ENCODE measurements at regions not wholly inside any gene's neighbourhood (a gene's known extent, or its start where the extent isn't known, plus 50 kb on each side); places are given as distances from the start of the nearest gene placed in this dataset.

DNA sequence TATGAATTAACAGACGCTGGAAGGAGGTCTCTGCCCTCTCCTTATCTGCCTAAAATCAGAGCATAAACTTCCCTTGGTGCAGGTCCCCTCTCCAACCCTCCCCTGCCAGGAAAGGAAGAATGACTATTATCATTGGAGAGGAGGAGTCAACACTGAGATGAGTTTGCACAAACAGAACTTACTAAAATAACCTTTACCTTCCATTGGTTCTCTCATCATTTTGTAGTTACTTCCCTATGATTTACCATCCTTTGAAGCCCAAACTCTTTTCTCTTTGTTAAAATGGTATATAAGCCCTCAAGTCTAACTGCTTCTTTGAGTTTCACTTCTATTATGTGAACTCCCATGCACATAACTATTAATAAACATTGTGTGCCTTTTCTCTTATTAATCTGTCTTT, 64.2 kb upstream of the EEA1 start:
- in situ Hi-C loops (cut with MboI; ENCODE audit: low sequenced_read_pairs, unreplicated experiment), result no loop called here
- no peak for DNase-seq (ENCODE audit: low spot score)
- TF ChIP-seq, protein P1, sequence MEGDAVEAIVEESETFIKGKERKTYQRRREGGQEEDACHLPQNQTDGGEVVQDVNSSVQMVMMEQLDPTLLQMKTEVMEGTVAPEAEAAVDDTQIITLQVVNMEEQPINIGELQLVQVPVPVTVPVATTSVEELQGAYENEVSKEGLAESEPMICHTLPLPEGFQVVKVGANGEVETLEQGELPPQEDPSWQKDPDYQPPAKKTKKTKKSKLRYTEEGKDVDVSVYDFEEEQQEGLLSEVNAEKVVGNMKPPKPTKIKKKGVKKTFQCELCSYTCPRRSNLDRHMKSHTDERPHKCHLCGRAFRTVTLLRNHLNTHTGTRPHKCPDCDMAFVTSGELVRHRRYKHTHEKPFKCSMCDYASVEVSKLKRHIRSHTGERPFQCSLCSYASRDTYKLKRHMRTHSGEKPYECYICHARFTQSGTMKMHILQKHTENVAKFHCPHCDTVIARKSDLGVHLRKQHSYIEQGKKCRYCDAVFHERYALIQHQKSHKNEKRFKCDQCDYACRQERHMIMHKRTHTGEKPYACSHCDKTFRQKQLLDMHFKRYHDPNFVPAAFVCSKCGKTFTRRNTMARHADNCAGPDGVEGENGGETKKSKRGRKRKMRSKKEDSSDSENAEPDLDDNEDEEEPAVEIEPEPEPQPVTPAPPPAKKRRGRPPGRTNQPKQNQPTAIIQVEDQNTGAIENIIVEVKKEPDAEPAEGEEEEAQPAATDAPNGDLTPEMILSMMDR (IDR thresholded peaks at IDR 0.05; ENCODE audit: borderline replicate concordance, control extremely low read depth, extremely low read depth, insufficient read depth, missing control alignments), result no peak

DNA sequence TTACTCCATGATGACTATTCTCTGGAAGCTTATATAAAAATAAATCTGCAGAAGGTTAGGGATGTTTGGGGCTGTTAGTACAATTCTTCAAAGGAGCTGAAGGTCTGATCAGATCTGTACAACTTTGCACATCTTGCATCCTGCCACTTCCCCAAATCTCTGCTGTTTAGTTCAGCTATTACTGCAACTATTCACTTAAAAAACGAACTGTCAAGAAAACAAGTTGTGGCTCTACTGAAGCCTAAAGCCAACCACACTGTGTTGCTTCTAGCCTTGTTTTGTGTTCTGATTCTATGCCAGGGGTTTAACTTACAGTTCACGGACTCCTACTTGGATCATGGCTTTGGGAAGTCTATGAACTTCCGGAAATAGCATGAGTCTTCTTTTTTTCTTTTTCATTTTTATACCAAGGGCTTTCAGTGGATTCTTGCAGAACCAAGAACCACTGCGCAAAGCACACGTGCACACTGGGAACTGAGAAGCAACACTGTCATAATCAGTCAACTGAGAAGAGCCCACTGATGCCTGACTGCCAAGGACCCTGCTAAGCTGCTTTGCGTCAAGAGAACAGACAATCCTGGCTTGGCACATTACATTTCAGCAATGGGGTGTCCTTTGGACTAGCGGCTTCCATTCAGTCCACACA, 66.3 kb upstream of the EEA1 start:
- in situ Hi-C loops (cut with MboI; ENCODE audit: low sequenced_read_pairs, unreplicated experiment), result no loop called here
- DNase-seq (ENCODE audit: low spot score), result peak; percentile 29
- TF ChIP-seq, protein P1 (IDR thresholded peaks at IDR 0.05; ENCODE audit: borderline replicate concordance, control extremely low read depth, extremely low read depth, insufficient read depth, missing control alignments), result no peak

DNA sequence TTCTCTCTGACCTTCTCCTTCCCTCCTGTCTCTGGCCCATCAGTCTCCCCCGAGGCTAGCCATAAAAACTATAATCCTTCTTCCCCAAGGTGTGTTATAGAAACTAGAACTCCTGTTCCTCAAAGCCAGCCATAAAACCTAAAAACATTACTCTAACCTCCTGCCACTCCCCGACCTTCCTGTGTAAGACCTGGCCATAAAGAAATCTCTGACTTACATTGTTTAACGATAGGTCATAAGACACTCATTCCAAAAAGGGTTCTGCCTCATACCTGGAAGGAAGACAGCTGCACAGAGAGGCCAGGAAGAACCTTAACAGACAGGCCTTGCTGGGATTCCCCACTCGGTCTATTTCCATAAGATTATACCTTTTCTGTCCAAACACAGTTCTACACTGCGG, 70.9 kb upstream of the EEA1 start:
- TF ChIP-seq, protein P1 (IDR thresholded peaks at IDR 0.05; ENCODE audit: borderline replicate concordance, control extremely low read depth, extremely low read depth, insufficient read depth, missing control alignments), result no peak
- DNase-seq (ENCODE audit: low spot score), result no peak
- in situ Hi-C loops (cut with MboI; ENCODE audit: low sequenced_read_pairs, unreplicated experiment), result no loop called here

DNA sequence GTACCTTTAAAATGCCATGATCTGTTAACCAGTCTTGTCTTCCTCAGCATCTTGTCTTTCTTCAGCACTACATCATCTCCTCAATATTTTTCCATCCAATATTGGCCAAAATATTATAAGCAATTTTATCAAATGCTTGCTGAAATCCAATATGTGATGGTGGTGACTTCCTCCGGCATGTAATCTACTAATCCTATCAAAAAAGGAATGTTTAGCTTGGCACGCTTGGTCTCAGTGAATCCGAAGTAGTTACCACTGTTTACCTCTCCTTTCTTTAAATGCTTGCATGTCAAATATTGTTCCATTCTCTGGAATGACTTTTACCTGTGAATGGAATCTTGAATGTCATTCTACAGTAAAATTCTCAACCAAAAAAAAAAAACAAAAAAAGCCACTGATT, 72.3 kb upstream of the EEA1 start:
- TF ChIP-seq, protein P1 (IDR thresholded peaks at IDR 0.05; ENCODE audit: borderline replicate concordance, control extremely low read depth, extremely low read depth, insufficient read depth, missing control alignments), result no peak
- DNase-seq (ENCODE audit: low spot score), result no peak
- in situ Hi-C loops (cut with MboI; ENCODE audit: low sequenced_read_pairs, unreplicated experiment), result no loop called here

DNA sequence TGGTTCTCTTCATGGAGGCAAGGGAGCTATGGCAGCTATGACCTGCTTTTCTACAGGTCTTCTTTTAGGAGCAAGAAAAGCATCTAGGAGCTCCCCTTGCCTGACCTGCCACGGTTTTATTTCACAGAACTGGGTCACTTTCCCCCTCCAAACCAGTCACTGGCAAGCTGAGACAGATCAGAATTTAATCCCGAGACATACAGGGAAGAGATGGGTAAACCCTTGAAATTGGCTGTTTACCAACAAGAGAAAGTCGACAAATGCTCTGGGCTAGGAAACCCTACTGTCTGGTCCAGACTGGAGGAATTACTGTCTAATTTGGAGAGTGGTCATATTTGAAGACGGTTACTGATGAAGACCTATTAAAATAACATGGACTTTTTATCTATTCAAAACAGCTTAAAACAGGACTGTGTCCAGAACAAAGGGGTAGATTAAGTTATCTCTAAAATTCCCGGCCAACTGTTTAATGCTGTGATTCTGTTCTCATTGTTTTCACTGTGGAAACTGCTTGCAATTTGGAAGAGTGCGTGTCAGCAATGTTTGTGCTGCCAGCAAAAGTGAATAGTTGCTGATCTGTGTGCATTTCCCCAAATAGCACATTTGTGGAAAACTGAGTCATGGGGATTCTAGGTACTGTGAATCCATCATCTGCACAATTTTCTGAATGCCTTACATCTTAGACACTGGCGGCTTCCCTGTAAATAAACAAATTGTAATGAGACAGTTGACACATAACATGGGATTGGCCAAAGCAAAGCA, 73.4 kb upstream of the EEA1 start:
- in situ Hi-C loops (cut with MboI; ENCODE audit: low sequenced_read_pairs, unreplicated experiment), result no loop called here
- TF ChIP-seq, protein P1 (IDR thresholded peaks at IDR 0.05; ENCODE audit: borderline replicate concordance, control extremely low read depth, extremely low read depth, insufficient read depth, missing control alignments), result no peak
- DNase-seq (ENCODE audit: low spot score), result no peak

DNA sequence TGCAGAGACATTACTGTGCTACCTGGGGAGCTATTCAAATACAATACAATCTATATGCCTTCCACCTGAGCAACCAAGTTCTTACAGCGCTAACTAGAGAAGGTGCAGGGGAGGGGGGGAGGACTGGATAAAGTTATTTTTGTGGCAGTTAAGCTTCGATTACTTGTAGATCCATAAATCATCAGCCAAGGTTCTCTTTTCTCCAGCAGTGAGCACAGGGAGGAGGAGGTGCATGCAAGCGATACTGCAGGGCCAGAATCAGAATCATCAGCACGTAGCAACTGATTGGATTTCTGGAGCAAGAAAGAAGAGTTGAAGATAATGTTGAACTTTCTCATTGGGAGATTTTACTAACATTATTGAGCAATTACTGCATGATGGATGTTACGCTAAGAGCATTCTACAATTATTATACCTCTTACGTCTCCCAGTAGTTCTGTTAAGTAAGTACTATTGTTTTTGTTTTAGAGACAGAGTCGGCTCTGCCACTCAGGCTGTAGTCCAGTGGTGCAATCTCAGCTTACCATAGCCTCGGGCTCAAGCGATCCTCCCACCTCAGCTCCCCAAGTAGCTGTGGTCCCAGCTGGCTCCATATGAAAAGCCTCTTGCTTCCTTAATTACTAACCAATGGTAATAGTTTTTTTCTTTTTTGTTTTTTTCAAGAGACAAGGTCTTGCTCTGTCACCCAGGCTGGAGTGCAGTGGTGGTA, 74.6 kb upstream of the EEA1 start:
- in situ Hi-C loops (cut with MboI; ENCODE audit: low sequenced_read_pairs, unreplicated experiment), result no loop called here
- no peak for DNase-seq (ENCODE audit: low spot score)
- TF ChIP-seq, protein P1 (IDR thresholded peaks at IDR 0.05; ENCODE audit: borderline replicate concordance, control extremely low read depth, extremely low read depth, insufficient read depth, missing control alignments), result no peak
